Transverse colon (tissue), 4 donors: ENCODE measurements at regions not wholly inside any gene's neighbourhood (a gene's known extent, or its start where the extent isn't known, plus 50 kb on each side); places are given as distances from the start of the nearest gene placed in this dataset.

Experiments
- DNase-seq: peaks from one replicate; pipeline ENCODE4 v3.0.0-alpha.2; 2019
- H3K27ac ChIP-seq, 4 donors: fragments of 200-600 bp; sonication (generic); 2 replicates each; pipeline ENCODE4 v1.5.1; 2016 to 2018; ENCODE audit warnings: inconsistent platforms in 4 of 4
- H3K27me3 ChIP-seq: fragments of 200-600 bp; sonication (generic); 2 replicates; pipeline ENCODE4 v1.5.1; 2017; ENCODE audit warnings: inconsistent platforms
- H3K36me3 ChIP-seq, 4 donors: fragments of 200-600 bp; sonication (generic); 2 replicates each; pipeline ENCODE4 v1.5.1; 2017 to 2019; ENCODE audit warnings: inconsistent platforms in 4 of 4
- H3K4me1 ChIP-seq, 4 donors: fragments of 200-600 bp; sonication (generic); 2 replicates each; pipeline ENCODE4 v1.5.1; 2017 to 2020; ENCODE audit warnings: inconsistent platforms in 4 of 4
- H3K4me3 ChIP-seq, 4 donors: fragments of 200-600 bp; sonication (generic); 1 replicate in 1 of 4; 2 replicates in 3 of 4; pipeline versions ENCODE4 v1.5.1 to v1.6.1; 2017 to 2019; ENCODE audit warnings: inconsistent platforms in 4 of 4
- H3K9me3 ChIP-seq, 2 donors: fragments of 200-600 bp; sonication (generic); 2 replicates each; pipeline ENCODE4 v1.5.1; 2017 to 2019; ENCODE audit warnings: inconsistent platforms in 2 of 2
- CTCF ChIP-seq, 5 experiments: fragments of 200-600 bp in 3 of 5; fragments of 450-650 bp in 2 of 5; sonication (generic) in 3 of 5; IDR thresholded peaks; 1 replicate in 2 of 5; 2 replicates in 3 of 5; pipeline ENCODE4 v1.5.1; 2016 to 2017; ENCODE audit warnings: antibody characterized with exemption in 5 of 5, inconsistent platforms in 3 of 5, mild to moderate bottlenecking in 2 of 5, moderate library complexity in 1 of 5
- EP300 ChIP-seq: sonication (generic); formaldehyde crosslinking; IDR thresholded peaks from one replicate; pipeline ENCODE4 v1.6.1; 2017; ENCODE audit warnings: antibody characterized with exemption, low read depth
- POLR2A ChIP-seq: fragments of 450-650 bp; IDR thresholded peaks from one replicate; pipeline ENCODE4 v1.6.1; 2016; ENCODE audit warnings: antibody characterized with exemption, mild to moderate bottlenecking, moderate library complexity
- POLR2AphosphoS5 ChIP-seq, 3 donors: sonication (generic); formaldehyde crosslinking; IDR thresholded peaks; one replicate each; pipeline ENCODE4 v1.6.1; 2016; ENCODE audit warnings: antibody characterized with exemption in 3 of 3
- WGBS, 2 donors: methylation state at CpG; one replicate each; pipeline ENCODE4 v1.1.5; 2018; ENCODE audit warnings: low coverage in 1 of 2; 5-methylcytosine and 5-hydroxymethylcytosine counted together
- in situ Hi-C, 4 donors: fragments of 200-750 bp; cut with MboI; loops; one replicate each; pipeline versions ENCODE4 v1.15.0 to v1.15.1; 2017; ENCODE audit warnings: low sequenced_read_pairs in 3 of 4, low pct_ligation_motif_present in 1 of 4, low pct_unique_long_range_greater_than_20kb in 1 of 4
- intact Hi-C: fragments of 100-400 bp; cut with DNase I; formaldehyde crosslinking; loops from one replicate; pipeline ENCODE4 v1.15.1; 2023; ENCODE audit warnings: low total_unique reads

- no peaks in the 10 kb centered on the region for H3K9me3 ChIP-seq
- TF ChIP-seq POLR2A (no peak), POLR2AphosphoS5 (IDR thresholded peaks at IDR 0.05) (no peak), CTCF (IDR thresholded peaks at IDR 0.05) (no peak)
- H3K4me1 ChIP-seq: peaks cover 0 to 9% (median 7%) of the 10 kb centered on the region in 4 donors
- WGBS, 2 donors: 68 to 75% methylated on average over 6 to 7 of the region's 7 CpGs
- in situ Hi-C loops: no loop called here
- H3K27me3 ChIP-seq: no peaks in the 10 kb centered on the region
- no peaks in the 10 kb centered on the region for H3K36me3 ChIP-seq
- DNase-seq: no peak
- intact Hi-C loops: no loop called here
- no peak overlapping the region for H3K4me3 ChIP-seq
- H3K27ac ChIP-seq: no peak overlapping the region
Measured at GRCh38 chr4:123747016-123747415, 350.4 kb downstream of the SPRY1 start.

GRCh38 chr4:123748806-123749205 is 352.2 kb downstream of the SPRY1 start:
- no peak for TF ChIP-seq EP300
- TF ChIP-seq POLR2A: no peak
- no peak for TF ChIP-seq CTCF (IDR thresholded peaks at IDR 0.05)
- no peak for TF ChIP-seq POLR2AphosphoS5 (IDR thresholded peaks at IDR 0.05)
- Histone ChIP-seq H3K36me3 (no peaks in the 10 kb centered on the region), H3K27ac (no peak overlapping the region), H3K4me1 (peaks cover 0 to 8% (median 6%) of the 10 kb centered on the region in 4 donors), H3K4me3 (no peak overlapping the region), H3K9me3 (no peaks in the 10 kb centered on the region), H3K27me3 (no peaks in the 10 kb centered on the region)
- in situ Hi-C loops: no loop called here
- no peak for DNase-seq
- intact Hi-C loops: no loop called here
- WGBS, 2 donors: 74 to 85% methylated on average over 3 of the region's 3 CpGs

- DNase-seq: no peak
- H3K9me3 ChIP-seq: no peaks in the 10 kb centered on the region
- intact Hi-C loops (no loop called here), in situ Hi-C loops (no loop called here)
- TF ChIP-seq CTCF (IDR thresholded peaks at IDR 0.05): no peak
- TF ChIP-seq EP300: no peak
- no peak for TF ChIP-seq POLR2A
- no peak for TF ChIP-seq POLR2AphosphoS5 (IDR thresholded peaks at IDR 0.05)
- H3K4me3 ChIP-seq: no peak overlapping the region
- peaks cover 0 to 6% (median 5%) of the 10 kb centered on the region in 4 donors for H3K4me1 ChIP-seq
- 79 to 84% methylated on average over 7 of the region's 7 CpGs for WGBS, 2 donors
- H3K27ac ChIP-seq: no peak overlapping the region
- H3K36me3 ChIP-seq: no peaks in the 10 kb centered on the region
- no peaks in the 10 kb centered on the region for H3K27me3 ChIP-seq
Measured at GRCh38 chr4:123749383-123749782, 352.8 kb downstream of the SPRY1 start.

- Histone ChIP-seq H3K36me3 (no peaks in the 10 kb centered on the region), H3K27me3 (no peaks in the 10 kb centered on the region), H3K9me3 (no peaks in the 10 kb centered on the region), H3K4me1 (peaks cover 0 to 5% (median 3%) of the 10 kb centered on the region in 4 donors), H3K4me3 (no peak overlapping the region), H3K27ac (no peak overlapping the region)
- WGBS, 2 donors: 65 to 70% methylated on average over 2 to 3 of the region's 3 CpGs
- in situ Hi-C loops (loop anchor here in 2 of 4 donors (25.0 kb wide), 1 partner anchor 512 kb away; no protein-coding TSS in a partner anchor), intact Hi-C loops (no loop called here)
- TF ChIP-seq POLR2A: no peak
- no peak for TF ChIP-seq POLR2AphosphoS5 (IDR thresholded peaks at IDR 0.05)
- no peak for TF ChIP-seq EP300
- TF ChIP-seq CTCF (IDR thresholded peaks at IDR 0.05): no peak
- no peak for DNase-seq
Measured at GRCh38 chr4:123750044-123750443, 353.4 kb downstream of the SPRY1 start.
